Fibroblast of lung (primary cell): ENCODE measurements at regions not wholly inside any gene's neighbourhood (a gene's known extent, or its start where the extent isn't known, plus 50 kb on each side); places are given as distances from the start of the nearest gene placed in this dataset.

Experiments
- EZH2 ChIP-seq: IDR thresholded peaks from 2 replicates; pipeline ENCODE4 v1.5.1; 2012; ENCODE audit warnings: low read length, control low read depth, mild to moderate bottlenecking; ENCODE audit errors: missing control alignments
- TF ChIP-seq, protein P1 (sequence below), 2 donors: IDR thresholded peaks in 1 of 2; conservative IDR thresholded peaks in 1 of 2; 1 replicate in 1 of 2; 2 replicates in 1 of 2; pipeline ENCODE4 v1.5.1; 2011 to 2012; ENCODE audit warnings: low read length in 2 of 2, control low read depth in 1 of 2, inconsistent platforms in 1 of 2, low read depth in 1 of 2, mild to moderate bottlenecking in 1 of 2

DNA sequence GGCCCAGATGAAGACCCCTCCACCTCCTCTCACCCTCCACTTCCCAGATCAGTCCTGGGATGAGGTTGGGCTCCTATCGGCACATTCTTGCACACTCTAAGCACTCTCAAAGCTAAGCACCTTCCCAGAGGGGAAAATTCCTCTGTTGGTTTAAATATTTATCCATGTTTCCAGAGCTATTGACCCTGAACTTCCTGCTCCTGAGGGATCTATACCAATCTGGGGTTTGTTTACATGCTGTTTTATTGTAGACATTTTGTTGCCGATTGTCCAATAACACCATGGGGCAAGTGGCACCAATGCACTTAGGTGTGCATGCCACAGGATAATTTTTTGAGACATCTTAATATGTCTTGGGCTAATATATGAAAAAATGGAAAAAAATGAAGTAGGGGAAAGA, 476.2 kb downstream of the SLC4A3 start:
- TF ChIP-seq EZH2 = no peak
- TF ChIP-seq, protein P1, sequence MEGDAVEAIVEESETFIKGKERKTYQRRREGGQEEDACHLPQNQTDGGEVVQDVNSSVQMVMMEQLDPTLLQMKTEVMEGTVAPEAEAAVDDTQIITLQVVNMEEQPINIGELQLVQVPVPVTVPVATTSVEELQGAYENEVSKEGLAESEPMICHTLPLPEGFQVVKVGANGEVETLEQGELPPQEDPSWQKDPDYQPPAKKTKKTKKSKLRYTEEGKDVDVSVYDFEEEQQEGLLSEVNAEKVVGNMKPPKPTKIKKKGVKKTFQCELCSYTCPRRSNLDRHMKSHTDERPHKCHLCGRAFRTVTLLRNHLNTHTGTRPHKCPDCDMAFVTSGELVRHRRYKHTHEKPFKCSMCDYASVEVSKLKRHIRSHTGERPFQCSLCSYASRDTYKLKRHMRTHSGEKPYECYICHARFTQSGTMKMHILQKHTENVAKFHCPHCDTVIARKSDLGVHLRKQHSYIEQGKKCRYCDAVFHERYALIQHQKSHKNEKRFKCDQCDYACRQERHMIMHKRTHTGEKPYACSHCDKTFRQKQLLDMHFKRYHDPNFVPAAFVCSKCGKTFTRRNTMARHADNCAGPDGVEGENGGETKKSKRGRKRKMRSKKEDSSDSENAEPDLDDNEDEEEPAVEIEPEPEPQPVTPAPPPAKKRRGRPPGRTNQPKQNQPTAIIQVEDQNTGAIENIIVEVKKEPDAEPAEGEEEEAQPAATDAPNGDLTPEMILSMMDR (conservative IDR thresholded peaks at IDR 0.05 in 1 of 2, IDR thresholded peaks at IDR 0.05 in 1 of 2; ENCODE audit: low read depth in 1 of 2, low read length in 2 of 2) = no peak
